ENCODE measurements at regions not wholly inside any gene's neighbourhood (a gene's known extent, or its start where the extent isn't known, plus 50 kb on each side); places are given as distances from the start of the nearest gene placed in this dataset.

GRCh38 chr1:59032228-59032627, 248.4 kb upstream of the JUN start:
- DNase-seq: no peak

GRCh38 chr1:59033761-59034160, 249.9 kb upstream of the JUN start:
- no peak for DNase-seq

- DNase-seq: no peak
Measured at GRCh38 chr1:59034925-59035324, 251.1 kb upstream of the JUN start.

- DNase-seq: no peak
Measured at GRCh38 chr1:59039551-59039950, 255.7 kb upstream of the JUN start.

DNA sequence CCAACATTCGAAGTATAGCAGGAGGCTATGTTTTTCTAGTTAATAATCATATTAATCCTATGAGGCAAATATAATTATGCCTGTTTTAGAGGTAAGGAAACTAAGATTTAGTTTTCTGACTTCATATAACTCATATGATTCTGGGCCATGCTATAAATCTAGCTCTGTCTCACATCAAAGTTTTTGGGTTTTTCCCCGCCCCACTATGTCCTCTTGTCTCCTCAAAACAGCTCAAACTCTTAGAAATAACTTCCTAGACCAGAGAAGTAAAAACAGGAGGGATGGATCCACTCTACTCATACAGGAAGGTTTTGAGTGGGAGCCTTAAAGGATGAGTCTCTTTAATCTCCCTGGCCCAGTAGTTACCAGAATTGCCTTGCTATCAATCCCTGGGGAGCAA, 256.4 kb upstream of the FGGY start:
- DNase-seq: no peak

- no peak for DNase-seq
Measured at GRCh38 chr1:59041646-59042277, 255.1 kb upstream of the FGGY start.

DNA sequence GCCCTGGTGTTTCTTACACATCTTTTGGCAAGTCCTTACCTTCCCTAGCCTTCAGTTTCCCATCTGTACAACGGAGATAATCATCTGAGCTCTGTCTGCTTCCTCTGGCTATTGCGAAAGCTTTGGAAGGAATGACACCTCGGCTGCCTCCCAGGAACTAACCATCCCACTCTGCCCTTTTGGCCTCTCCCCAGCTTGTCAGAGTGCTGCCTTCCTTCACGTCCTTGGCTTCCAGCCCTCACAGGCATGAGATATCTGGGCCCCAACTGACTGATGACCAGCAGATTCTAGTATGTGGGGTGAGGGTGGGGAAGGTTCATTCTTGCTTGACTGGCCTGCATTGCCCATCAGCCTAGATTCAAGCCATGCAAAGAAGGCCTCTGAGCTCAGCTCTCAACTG, 253.1 kb upstream of the FGGY start:
- no peak for DNase-seq

DNA sequence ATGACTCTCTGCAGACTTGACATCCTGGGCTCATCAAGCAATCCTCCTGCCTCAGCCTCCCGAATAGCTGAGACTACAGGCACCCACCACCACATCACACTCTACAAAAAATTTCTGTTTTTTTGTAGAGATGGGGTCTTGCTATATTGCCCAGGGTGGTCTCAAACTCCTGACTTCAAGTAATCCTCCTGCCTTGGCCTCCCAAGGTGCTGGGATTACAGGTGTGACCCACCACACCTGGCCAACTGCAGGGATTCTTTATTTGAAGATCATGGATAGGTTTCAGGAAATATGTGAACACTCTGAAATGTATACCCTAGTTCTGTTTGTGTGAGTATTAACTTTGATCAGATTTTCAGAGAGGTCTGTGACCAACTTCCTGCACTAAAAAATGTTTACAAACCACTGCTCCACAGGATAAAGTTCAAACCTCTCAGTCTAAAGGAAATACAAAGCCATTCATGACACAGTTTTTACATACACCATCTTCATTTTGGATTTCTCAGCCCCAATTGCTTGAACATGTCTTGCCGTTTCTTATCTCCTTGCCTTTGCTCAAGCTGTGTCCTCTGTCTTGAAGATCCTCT, 252.3 kb upstream of the FGGY start:
- DNase-seq: no peak

DNA sequence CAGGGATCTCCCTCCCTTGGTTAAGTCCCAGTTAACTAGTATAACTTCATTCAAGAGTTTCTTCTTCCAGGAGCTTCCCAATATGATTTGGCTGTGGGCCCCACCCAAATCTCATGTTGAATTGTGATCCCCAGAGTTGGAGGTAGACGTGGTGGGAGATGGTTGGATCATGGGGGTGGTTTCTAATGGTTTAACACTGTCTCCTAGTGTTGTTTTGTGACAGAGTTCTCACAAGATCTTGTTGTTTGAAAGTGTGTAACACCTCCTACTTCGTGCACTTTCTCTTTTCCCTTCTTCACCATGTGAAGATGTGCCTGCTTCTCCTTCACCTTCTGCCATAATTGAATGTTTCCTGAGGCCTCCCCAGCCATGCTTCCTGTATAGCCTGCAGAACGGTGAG, 251.8 kb upstream of the FGGY start:
- DNase-seq: no peak

- no peak for DNase-seq
Measured at GRCh38 chr1:59045636-59046035, 251.3 kb upstream of the FGGY start.

DNA sequence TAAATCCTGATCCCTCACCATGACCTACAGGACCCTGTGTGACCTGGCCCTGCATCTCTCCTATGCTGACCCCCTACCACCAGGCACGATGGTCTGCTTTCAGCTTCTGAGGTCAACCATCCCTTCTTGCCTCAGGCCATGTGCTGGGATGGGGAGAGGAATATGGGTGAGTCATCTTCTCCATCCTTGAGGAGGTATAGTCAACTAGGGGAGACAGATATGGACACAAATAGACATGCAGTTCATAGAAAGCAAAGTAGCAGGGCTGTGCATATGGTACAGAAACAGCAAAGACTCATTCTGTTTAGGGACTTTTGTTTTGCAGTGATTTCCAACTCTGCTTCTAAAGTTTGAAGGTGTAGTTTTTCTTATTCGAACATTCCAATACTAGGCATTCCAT, 250.8 kb upstream of the FGGY start:
- DNase-seq: no peak

GRCh38 chr1:59046730-59047157, 250.2 kb upstream of the FGGY start:
- no peak for DNase-seq

- DNase-seq: no peak
Measured at GRCh38 chr1:59051007-59051406, 245.9 kb upstream of the FGGY start.

DNA sequence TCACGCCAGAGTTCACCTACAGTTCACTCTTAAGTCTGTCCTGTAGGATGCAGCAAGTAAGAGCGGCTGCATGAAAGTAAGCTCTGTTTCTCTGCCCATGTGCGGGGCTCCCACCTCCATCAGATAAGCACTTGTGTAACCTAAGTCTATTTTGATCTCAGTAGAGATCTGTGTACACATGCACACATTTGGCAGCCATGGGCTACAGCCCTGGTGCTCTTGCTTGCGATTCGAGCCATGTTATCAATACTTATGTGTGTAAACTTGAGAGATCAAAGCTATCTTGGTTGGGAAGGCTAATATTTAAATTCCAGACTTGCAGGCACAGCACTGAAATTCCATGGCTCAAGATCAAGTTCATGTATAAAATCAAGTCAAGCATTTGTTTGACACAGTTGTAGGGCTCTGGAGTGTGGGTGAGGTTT, 244.7 kb upstream of the FGGY start:
- no peak for DNase-seq

GRCh38 chr1:59054172-59054571, 242.7 kb upstream of the FGGY start:
- DNase-seq: no peak

DNA sequence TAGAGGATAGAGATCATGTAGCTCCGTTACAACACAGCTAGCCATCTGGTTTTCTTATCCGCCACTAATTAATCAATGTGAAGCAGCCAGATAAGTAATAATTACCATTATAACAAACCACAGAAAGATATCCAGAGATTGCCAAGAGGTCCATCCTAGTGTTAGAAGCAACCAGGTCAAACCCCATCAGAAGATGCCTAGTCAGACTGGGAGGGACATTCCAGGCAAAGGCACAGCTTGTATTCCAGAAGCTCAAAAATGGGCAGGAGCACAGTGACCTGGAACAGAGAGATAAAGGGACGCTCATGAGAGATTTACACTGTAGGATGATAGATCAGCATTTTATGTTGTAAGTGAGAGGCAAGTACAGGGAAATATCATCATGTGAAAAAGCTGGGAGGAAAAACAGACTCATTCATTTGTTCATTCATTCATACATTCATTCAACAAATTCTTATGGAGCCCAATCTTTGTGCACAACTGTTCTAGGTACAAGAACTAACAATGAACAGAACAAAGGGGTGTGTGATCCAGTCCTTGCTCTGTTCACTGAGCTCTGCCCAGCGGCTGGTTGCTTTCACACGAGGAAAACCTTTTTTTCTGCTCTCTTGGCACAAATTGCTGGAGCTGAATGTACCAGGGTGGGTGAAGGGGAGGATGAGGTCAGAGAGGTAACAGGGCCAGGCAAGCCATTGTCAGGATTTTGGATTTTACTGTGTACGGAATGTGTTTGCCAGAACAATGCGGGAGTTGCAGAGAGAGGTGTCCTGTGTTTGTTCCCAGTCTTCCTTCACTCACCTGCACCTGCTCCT, 240.8 kb upstream of the FGGY start:
- DNase-seq: no peak

DNA sequence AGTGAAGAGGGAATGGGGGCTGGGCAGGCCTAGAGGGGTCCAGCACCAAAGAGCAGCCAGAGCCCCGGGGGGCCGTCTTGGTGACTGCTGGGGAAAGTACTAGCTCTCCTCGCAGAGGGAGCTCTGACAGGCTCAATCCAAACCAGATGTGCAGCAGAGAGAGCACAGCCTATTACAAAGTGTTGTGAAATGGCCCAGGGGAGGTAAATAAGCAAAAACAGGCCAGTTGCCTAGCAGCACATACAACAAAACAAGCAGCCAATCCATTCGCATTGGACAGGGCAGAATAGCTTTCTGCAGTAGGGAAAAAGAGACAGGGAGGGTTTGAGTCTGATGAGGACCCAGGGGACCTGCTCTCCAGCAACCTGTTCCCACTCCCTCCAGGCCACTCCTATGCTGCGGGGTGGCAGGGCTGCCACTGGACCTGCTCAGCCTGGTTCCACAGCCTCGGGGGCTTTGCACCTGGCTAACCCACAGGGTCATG, 239.6 kb upstream of the FGGY start:
- peak in 1 of 2 experiments; percentile 7 for DNase-seq

DNA sequence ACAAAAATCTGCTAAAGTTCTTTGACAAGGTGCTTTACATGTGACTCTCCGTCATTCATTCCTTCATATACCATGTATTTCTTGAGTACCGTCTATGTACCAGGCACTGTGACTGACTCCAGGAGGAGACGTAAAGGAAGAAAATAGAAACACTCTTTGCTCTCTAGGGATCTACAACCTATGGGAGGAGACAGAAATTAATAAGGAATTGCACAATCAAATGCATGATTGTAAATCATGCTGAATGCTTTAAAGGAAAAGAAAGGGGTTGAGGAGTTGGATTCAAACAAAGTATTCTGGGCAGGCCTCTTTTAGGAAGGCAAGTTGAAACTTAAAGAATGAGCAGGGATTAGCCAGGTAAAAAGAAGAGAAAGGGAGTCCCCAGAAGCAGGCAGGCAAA, 239.1 kb upstream of the FGGY start:
- no peak for DNase-seq

- DNase-seq: no peak
Measured at GRCh38 chr1:59058665-59059439, 238.0 kb upstream of the FGGY start.

- DNase-seq: peak in 1 of 2 experiments; percentile 65
Measured at GRCh38 chr1:59061876-59062275, 235.0 kb upstream of the FGGY start.

GRCh38 chr1:59062743-59063142, 234.2 kb upstream of the FGGY start:
- no peak for DNase-seq

GRCh38 chr1:59063501-59063900, 233.4 kb upstream of the FGGY start:
- DNase-seq: no peak

DNA sequence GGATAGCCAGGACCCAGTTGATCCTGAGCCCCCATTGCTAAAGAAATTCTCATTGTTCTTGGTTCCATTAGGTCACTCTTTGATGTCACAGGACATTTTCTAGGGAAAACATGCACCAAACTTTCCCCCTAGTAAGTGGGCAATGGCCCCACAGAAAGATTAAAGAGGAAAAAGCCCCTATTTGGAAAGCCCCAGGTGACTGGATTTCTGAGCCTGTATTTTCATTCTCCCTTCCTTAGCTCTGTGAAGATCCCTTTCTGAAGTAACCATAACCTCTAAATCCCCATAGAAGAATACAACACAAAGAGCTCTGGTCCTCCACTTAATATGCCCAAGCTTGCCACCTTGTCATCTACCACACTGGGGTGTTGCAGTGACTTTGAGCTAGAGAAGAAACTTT, 232.3 kb upstream of the FGGY start:
- DNase-seq: no peak

Measured in SW 1271 (cell line).